ENCODE measurements at regions not wholly inside any gene's neighbourhood (a gene's known extent, or its start where the extent isn't known, plus 50 kb on each side); places are given as distances from the start of the nearest gene placed in this dataset.
"Not testable (repeated sequence)": the region's sequence is repeated elsewhere in the genome, so short reads cannot be mapped to it uniquely, and the experiment has no call there.

- not testable (repeated sequence) for TF ChIP-seq POLR2AphosphoS5, POLR2A (IDR thresholded peaks at IDR 0.05; ENCODE audit: low read depth, low read length)
Measured at GRCh38 chr3:177466622-177467021, 269.3 kb upstream of the TBL1XR1 start.
